Heart left ventricle (tissue), 13 donors: ENCODE measurements at regions not wholly inside any gene's neighbourhood (a gene's known extent, or its start where the extent isn't known, plus 50 kb on each side); places are given as distances from the start of the nearest gene placed in this dataset.

Experiments used
- CTCF ChIP-seq, 12 donors: fragments of 200-600 bp; sonication (generic) in 4 of 12; IDR thresholded peaks; one replicate each; pipeline versions ENCODE4 v1.5.0 to v1.8.0; 2018 to 2022; ENCODE audit warnings: antibody characterized with exemption in 12 of 12, mild to moderate bottlenecking in 5 of 12
- POLR2A ChIP-seq, 2 donors: fragments of 450-650 bp; IDR thresholded peaks; one replicate each; pipeline ENCODE4 v1.6.1; 2017; ENCODE audit warnings: antibody characterized with exemption in 2 of 2, mild to moderate bottlenecking in 2 of 2, moderate library complexity in 2 of 2
- donor health status: ischemic (EF 13 %, LVEDD 7.1; RV severe dilation, severe dysfunction).
- donor health status: DM: no; HTN: yes; CAD: no.
- donor health status: DM: no; HTN: no; CAD: no.
- donor health status: ischemic (EF 25% LVEDD 6.9; RV normal size, moderate dysfunction).
- donor health status: ischemic (EF 25% LVEDD 5.7; RV mildly dilated, moderate dysfunction).
- donor health status: ischemic (EF 35%, LVEDD 5.7; RV mildly dilated, moderate dysfunction).
- donor health status: nonischemic (EF 11% LVEDD 7.7; RV severe dilation, severe dysfunction).
- donor health status: DM: yes; HTN: yes; CAD: no.
- donor health status: PGD.
- donor health status: ischemic (EF 29% LVEDD 5.4; RV normal size, mild dysfunction).
- donor health status: nonischemic (EF 23%, LVEDD 6.1; RV moderate dilation, normal function).

GRCh38 chrX:142661696-142662095 is 364.0 kb upstream of the SPANXN4 start:
- TF ChIP-seq CTCF (IDR thresholded peaks at IDR 0.05) (no peak), POLR2A (IDR thresholded peaks at IDR 0.05) (no peak)
